Esophagus muscularis mucosa (tissue), 4 donors: ENCODE measurements at regions not wholly inside any gene's neighbourhood (a gene's known extent, or its start where the extent isn't known, plus 50 kb on each side); places are given as distances from the start of the nearest gene placed in this dataset.

ENCODE experiments used
- EP300 ChIP-seq: sonication (generic); formaldehyde crosslinking; IDR thresholded peaks from one replicate; pipeline ENCODE4 v1.6.1; 2017; ENCODE audit warnings: antibody characterized with exemption
- POLR2A ChIP-seq: fragments of 450-650 bp; IDR thresholded peaks from one replicate; pipeline ENCODE4 v1.6.1; 2017; ENCODE audit warnings: antibody characterized with exemption, moderate library complexity, mild to moderate bottlenecking, low read depth
- TF ChIP-seq, protein P1 (sequence below), 3 experiments: fragments of 200-600 bp in 2 of 3; fragments of 450-650 bp in 1 of 3; sonication (generic) in 2 of 3; IDR thresholded peaks; one replicate each; pipeline ENCODE4 v1.5.1; 2017 to 2019; ENCODE audit warnings: antibody characterized with exemption in 3 of 3, mild to moderate bottlenecking in 2 of 3, moderate library complexity in 1 of 3

DNA sequence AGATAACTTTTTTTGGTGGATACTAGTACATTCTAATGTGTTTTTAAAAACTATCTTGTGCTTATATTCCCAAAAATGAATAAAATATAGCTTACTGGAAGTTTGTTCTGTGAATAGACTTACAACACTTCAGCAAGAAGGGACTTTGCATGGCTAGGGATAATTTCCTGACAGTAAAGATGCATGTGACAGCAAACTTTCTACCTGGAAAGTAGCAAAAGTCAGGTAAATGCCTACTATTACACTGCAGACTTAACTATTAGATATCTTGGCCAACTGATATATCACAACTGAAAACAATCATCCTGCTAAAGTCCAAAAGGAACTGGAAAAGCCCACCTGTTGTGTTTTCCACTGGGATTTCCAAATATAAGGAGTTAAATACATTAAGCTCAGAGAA lies 1753.5 kb upstream of the CELF4 start:
- TF ChIP-seq, protein P1, sequence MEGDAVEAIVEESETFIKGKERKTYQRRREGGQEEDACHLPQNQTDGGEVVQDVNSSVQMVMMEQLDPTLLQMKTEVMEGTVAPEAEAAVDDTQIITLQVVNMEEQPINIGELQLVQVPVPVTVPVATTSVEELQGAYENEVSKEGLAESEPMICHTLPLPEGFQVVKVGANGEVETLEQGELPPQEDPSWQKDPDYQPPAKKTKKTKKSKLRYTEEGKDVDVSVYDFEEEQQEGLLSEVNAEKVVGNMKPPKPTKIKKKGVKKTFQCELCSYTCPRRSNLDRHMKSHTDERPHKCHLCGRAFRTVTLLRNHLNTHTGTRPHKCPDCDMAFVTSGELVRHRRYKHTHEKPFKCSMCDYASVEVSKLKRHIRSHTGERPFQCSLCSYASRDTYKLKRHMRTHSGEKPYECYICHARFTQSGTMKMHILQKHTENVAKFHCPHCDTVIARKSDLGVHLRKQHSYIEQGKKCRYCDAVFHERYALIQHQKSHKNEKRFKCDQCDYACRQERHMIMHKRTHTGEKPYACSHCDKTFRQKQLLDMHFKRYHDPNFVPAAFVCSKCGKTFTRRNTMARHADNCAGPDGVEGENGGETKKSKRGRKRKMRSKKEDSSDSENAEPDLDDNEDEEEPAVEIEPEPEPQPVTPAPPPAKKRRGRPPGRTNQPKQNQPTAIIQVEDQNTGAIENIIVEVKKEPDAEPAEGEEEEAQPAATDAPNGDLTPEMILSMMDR (IDR thresholded peaks at IDR 0.05) = no peak
- no peak for TF ChIP-seq EP300
- no peak for TF ChIP-seq POLR2A
